ENCODE measurements at regions not wholly inside any gene's neighbourhood (a gene's known extent, or its start where the extent isn't known, plus 50 kb on each side); places are given as distances from the start of the nearest gene placed in this dataset.
"Not testable (repeated sequence)": the region's sequence is repeated elsewhere in the genome, so short reads cannot be mapped to it uniquely, and the experiment has no call there.

DNA sequence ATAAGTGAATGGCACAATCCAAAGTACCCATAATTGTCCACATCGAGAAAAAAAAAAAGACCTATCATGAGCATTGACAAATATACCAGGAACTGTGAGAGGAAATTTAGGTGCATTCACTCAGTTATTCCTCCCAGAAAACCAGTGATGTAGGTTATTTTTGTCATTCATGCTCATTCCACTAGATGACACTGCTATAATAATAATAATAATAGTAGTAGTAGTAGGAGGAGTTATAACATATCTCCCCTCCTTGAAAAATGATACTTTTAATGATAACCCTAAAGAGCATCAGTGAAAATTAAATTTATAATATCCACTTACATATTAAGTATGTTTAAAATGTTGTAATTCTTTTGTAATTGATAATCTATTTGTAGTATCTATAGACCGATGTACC, 463.9 kb upstream of the MIR17HG start:
- Histone ChIP-seq H3K36me3 (no peaks in the 10 kb centered on the region), H3K9me3 (no peaks in the 10 kb centered on the region), H3K4me1 (no peaks in the 10 kb centered on the region), H3K27ac (no peak overlapping the region), H3K4me3 (no peak overlapping the region), H3K27me3 (no peaks in the 10 kb centered on the region)
- intact Hi-C loops (cut with DNase I): no loop called here
- no peak for DNase-seq (ENCODE audit: extremely low spot score in 2 of 2)
- no peak for TF ChIP-seq POLR2AphosphoS5 (IDR thresholded peaks at IDR 0.05; ENCODE audit: insufficient read depth in 1 of 2, low read depth in 1 of 2)

GRCh38 chr13:90884066-90884465, 463.4 kb upstream of the MIR17HG start:
- intact Hi-C loops (cut with DNase I): no loop called here
- DNase-seq (ENCODE audit: extremely low spot score in 2 of 2): no peak
- TF ChIP-seq POLR2A (IDR thresholded peaks at IDR 0.05) (no peak), POLR2AphosphoS5 (IDR thresholded peaks at IDR 0.05; ENCODE audit: insufficient read depth in 1 of 2, low read depth in 1 of 2) (no peak)
- TF ChIP-seq, protein P1, sequence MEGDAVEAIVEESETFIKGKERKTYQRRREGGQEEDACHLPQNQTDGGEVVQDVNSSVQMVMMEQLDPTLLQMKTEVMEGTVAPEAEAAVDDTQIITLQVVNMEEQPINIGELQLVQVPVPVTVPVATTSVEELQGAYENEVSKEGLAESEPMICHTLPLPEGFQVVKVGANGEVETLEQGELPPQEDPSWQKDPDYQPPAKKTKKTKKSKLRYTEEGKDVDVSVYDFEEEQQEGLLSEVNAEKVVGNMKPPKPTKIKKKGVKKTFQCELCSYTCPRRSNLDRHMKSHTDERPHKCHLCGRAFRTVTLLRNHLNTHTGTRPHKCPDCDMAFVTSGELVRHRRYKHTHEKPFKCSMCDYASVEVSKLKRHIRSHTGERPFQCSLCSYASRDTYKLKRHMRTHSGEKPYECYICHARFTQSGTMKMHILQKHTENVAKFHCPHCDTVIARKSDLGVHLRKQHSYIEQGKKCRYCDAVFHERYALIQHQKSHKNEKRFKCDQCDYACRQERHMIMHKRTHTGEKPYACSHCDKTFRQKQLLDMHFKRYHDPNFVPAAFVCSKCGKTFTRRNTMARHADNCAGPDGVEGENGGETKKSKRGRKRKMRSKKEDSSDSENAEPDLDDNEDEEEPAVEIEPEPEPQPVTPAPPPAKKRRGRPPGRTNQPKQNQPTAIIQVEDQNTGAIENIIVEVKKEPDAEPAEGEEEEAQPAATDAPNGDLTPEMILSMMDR (IDR thresholded peaks at IDR 0.05): no peak

DNA sequence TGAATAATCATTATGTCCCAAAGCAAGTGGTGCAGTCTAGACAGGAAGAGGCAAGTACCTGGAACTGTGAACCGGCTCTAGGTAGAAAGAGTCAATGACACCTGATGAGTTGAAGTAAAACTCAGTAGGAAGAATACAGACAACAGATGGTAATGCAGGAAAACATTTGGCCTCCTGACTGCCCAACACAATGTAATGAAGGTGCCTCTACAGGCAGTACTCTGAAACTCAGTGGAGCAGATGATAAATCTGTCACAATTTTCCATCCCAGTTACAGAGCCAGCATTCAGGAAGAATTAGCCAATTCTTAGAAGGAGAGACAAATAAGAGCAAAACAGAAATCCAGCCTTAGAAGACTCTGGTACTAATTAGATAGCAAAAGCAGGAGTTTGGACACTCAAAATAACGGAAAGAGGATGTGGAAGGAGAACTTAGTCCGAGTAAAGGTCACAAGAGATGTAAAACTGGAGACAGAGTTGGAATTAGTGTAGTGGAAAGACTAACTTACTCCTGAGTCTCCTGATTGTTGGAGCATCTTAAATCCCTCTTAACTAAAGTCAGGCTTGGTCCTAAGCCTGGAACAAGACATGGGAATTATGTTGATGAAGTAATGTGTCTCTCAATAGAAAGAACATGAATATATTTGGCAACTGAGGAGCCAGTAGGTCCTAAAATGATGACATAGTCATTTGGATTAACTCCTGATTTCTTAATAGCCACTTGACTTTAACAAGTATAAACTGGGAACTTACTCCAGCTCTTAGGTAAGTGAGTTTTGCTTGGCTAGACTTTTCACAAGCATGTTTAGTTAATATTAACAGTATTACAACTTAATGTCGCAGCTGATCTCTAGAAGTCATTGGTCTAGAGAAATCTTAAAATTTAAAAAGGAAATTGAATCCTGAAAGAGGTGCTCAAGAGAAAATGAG, 457.3 kb upstream of the MIR17HG start:
- Histone ChIP-seq H3K27ac (no peak overlapping the region), H3K36me3 (no peaks in the 10 kb centered on the region), H3K4me3 (no peak overlapping the region), H3K4me1 (no peaks in the 10 kb centered on the region), H3K27me3 (no peaks in the 10 kb centered on the region), H3K9me3 (no peaks in the 10 kb centered on the region)
- TF ChIP-seq POLR2A (IDR thresholded peaks at IDR 0.05): no peak
- intact Hi-C loops (cut with DNase I): no loop called here
- DNase-seq (ENCODE audit: extremely low spot score in 2 of 2): no peak

More at GRCh38 chr13:90884066-90884465, 463.4 kb upstream of the MIR17HG start:
- Histone ChIP-seq H3K36me3 (no peaks in the 10 kb centered on the region), H3K4me3 (no peak overlapping the region), H3K27ac (no peak overlapping the region), H3K27me3 (no peaks in the 10 kb centered on the region), H3K9me3 (no peaks in the 10 kb centered on the region), H3K4me1 (no peaks in the 10 kb centered on the region)

GRCh38 chr13:90891329-90891728, 456.2 kb upstream of the MIR17HG start:
- no peaks in the 10 kb centered on the region for H3K4me1 ChIP-seq
- no peaks in the 10 kb centered on the region for H3K36me3 ChIP-seq
- no peak overlapping the region for H3K4me3 ChIP-seq
- no peaks in the 10 kb centered on the region for H3K9me3 ChIP-seq
- intact Hi-C loops (cut with DNase I): no loop called here
- no peaks in the 10 kb centered on the region for H3K27me3 ChIP-seq
- no peak for TF ChIP-seq POLR2AphosphoS5 (IDR thresholded peaks at IDR 0.05; ENCODE audit: insufficient read depth in 1 of 2, low read depth in 1 of 2)
- no peak for DNase-seq (ENCODE audit: extremely low spot score in 2 of 2)
- H3K27ac ChIP-seq: no peak overlapping the region

DNA sequence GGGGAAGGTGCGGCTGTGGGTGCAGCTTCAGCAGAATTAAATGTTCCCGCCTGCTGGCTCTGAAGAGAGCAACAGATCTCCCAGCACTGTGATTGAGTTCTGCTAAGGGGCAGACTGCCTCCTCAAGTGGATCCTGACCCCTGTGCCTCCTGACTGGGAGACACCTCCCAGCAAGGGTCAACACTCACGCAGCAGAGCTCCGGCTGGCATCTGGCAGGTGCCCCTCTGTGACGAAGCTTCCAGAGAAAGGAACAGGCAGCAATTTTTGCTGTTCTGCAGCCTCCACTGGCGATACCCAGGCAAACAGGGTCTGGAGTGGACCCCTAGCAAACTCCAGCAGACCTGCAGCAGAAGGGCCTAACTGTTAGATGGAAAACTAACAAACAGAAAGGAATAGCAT, 454.3 kb upstream of the MIR17HG start:
- H3K4me3 ChIP-seq; DNase-seq (ENCODE audit: extremely low spot score in 2 of 2); H3K27ac ChIP-seq; H3K4me1 ChIP-seq; intact Hi-C loops (cut with DNase I); H3K9me3 ChIP-seq; H3K36me3 ChIP-seq; H3K27me3 ChIP-seq: not testable (repeated sequence)

DNA sequence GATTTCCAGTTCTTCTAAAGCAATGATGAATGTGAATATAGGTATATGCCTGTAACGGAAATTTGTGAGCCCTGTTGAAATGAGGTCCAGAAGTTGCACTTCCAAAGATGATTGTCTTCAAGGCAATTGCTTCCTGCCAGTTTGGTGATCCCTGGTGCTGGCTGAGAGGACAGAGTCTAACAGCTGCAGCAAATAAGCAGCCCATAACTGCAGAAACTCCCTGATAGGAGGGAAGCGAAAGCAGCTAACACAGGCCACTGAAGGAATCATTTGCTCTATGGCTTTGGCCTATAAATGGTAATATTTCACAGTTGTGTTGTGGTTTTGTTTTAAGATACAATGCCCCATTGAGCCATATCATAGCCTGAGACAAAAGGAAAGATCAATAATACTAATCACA, 451.5 kb upstream of the MIR17HG start:
- DNase-seq (ENCODE audit: extremely low spot score in 2 of 2): no peak
- no peak for TF ChIP-seq POLR2A (IDR thresholded peaks at IDR 0.05)
- TF ChIP-seq, protein P1 (IDR thresholded peaks at IDR 0.05): no peak
- no peak for TF ChIP-seq POLR2AphosphoS5 (IDR thresholded peaks at IDR 0.05; ENCODE audit: insufficient read depth in 1 of 2, low read depth in 1 of 2)
- H3K27me3 ChIP-seq: no peaks in the 10 kb centered on the region
- no peaks in the 10 kb centered on the region for H3K4me1 ChIP-seq
- H3K4me3 ChIP-seq: no peak overlapping the region
- H3K9me3 ChIP-seq: no peaks in the 10 kb centered on the region
- H3K27ac ChIP-seq: no peak overlapping the region
- H3K36me3 ChIP-seq: no peaks in the 10 kb centered on the region
- intact Hi-C loops (cut with DNase I): no loop called here

DNA sequence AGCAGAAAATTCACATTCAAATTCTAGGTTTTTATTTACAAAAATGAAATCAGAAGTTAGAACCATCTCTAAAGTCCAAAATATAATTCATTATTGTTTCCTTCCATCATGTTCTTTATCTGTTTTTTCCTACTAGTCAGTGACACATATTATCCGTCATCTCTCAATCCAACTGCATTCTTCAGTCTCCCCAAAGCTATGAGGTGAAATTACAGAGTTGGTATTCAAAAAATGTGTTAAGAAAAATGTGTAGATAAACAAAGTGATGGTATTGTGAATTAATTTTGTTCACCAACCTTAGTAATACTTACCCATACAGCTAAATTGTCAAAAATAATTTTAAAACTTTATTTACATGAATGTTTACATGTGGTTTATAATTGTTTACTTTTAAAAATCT, 448.7 kb upstream of the MIR17HG start:
- Histone ChIP-seq H3K36me3 (no peaks in the 10 kb centered on the region), H3K9me3 (no peaks in the 10 kb centered on the region), H3K27ac (no peak overlapping the region), H3K4me1 (no peaks in the 10 kb centered on the region), H3K4me3 (no peak overlapping the region), H3K27me3 (no peaks in the 10 kb centered on the region)
- no peak for DNase-seq (ENCODE audit: extremely low spot score in 2 of 2)
- TF ChIP-seq POLR2AphosphoS5 (IDR thresholded peaks at IDR 0.05; ENCODE audit: insufficient read depth in 1 of 2, low read depth in 1 of 2): no peak
- no peak for TF ChIP-seq POLR2A (IDR thresholded peaks at IDR 0.05)
- TF ChIP-seq, protein P1 (IDR thresholded peaks at IDR 0.05): no peak
- intact Hi-C loops (cut with DNase I): no loop called here

All from vagina (tissue), 2 donors.